ENCODE measurements at regions not wholly inside any gene's neighbourhood (a gene's known extent, or its start where the extent isn't known, plus 50 kb on each side); places are given as distances from the start of the nearest gene placed in this dataset.

- TF ChIP-seq RAD21 (IDR thresholded peaks at IDR 0.05; ENCODE audit: low read depth), result no peak
- TF ChIP-seq CEBPB (IDR thresholded peaks at IDR 0.05), result no peak
Observed at GRCh38 chr11:104661901-104662300, 236.4 kb downstream of the CASP12 start.

- TF ChIP-seq USF1 (IDR thresholded peaks at IDR 0.05), result no peak
- no peak for TF ChIP-seq TCF12 (IDR thresholded peaks at IDR 0.05; ENCODE audit: low read depth)
Observed at GRCh38 chr11:104661471-104661870, 236.8 kb downstream of the CASP12 start.

GRCh38 chr11:104658177-104658576 is 240.1 kb downstream of the CASP12 start:
- TF ChIP-seq REST (IDR thresholded peaks at IDR 0.05; ENCODE audit: low read depth), result no peak
- TF ChIP-seq CEBPB (IDR thresholded peaks at IDR 0.05), result no peak
- TF ChIP-seq ZBTB7A (IDR thresholded peaks at IDR 0.05; ENCODE audit: low read depth), result no peak
- TF ChIP-seq EGR1 (IDR thresholded peaks at IDR 0.05), result no peak
- TF ChIP-seq TEAD4 (IDR thresholded peaks at IDR 0.05), result no peak
- TF ChIP-seq YY1 (IDR thresholded peaks at IDR 0.05; ENCODE audit: low read depth), result no peak
- no peak for TF ChIP-seq MAX (IDR thresholded peaks at IDR 0.05)
- no peak for TF ChIP-seq TAF1 (IDR thresholded peaks at IDR 0.05; ENCODE audit: low read depth)
- no peak for TF ChIP-seq NFIC (IDR thresholded peaks at IDR 0.05)
- TF ChIP-seq USF1 (IDR thresholded peaks at IDR 0.05), result no peak
- no peak for TF ChIP-seq TCF12 (IDR thresholded peaks at IDR 0.05; ENCODE audit: low read depth)
- TF ChIP-seq CREB1 (IDR thresholded peaks at IDR 0.05; ENCODE audit: low read depth), result no peak
- no peak for TF ChIP-seq FOXM1 (IDR thresholded peaks at IDR 0.05; ENCODE audit: borderline replicate concordance, low read depth)
- no peak for TF ChIP-seq EP300 (IDR thresholded peaks at IDR 0.05; ENCODE audit: borderline replicate concordance)

GRCh38 chr11:104657083-104657482 is 241.2 kb downstream of the CASP12 start:
- no peak for TF ChIP-seq CEBPB (IDR thresholded peaks at IDR 0.05)
- no peak for TF ChIP-seq EP300 (IDR thresholded peaks at IDR 0.05; ENCODE audit: borderline replicate concordance)
- TF ChIP-seq TCF12 (IDR thresholded peaks at IDR 0.05; ENCODE audit: low read depth), result no peak
- no peak for TF ChIP-seq USF1 (IDR thresholded peaks at IDR 0.05)
- TF ChIP-seq ZBTB7A (IDR thresholded peaks at IDR 0.05; ENCODE audit: low read depth), result no peak
- TF ChIP-seq RAD21 (IDR thresholded peaks at IDR 0.05; ENCODE audit: low read depth), result no peak
- no peak for TF ChIP-seq MAX (IDR thresholded peaks at IDR 0.05)
- no peak for TF ChIP-seq TAF1 (IDR thresholded peaks at IDR 0.05; ENCODE audit: low read depth)
- no peak for TF ChIP-seq TEAD4 (IDR thresholded peaks at IDR 0.05)
- TF ChIP-seq NFIC (IDR thresholded peaks at IDR 0.05), result no peak
- TF ChIP-seq FOXM1 (IDR thresholded peaks at IDR 0.05; ENCODE audit: borderline replicate concordance, low read depth), result no peak
- TF ChIP-seq CREB1 (IDR thresholded peaks at IDR 0.05; ENCODE audit: low read depth), result no peak
- no peak for TF ChIP-seq EGR1 (IDR thresholded peaks at IDR 0.05)
- TF ChIP-seq REST (IDR thresholded peaks at IDR 0.05; ENCODE audit: low read depth), result no peak
- TF ChIP-seq YY1 (IDR thresholded peaks at IDR 0.05; ENCODE audit: low read depth), result no peak

- no peak for TF ChIP-seq YY1 (IDR thresholded peaks at IDR 0.05; ENCODE audit: low read depth)
Observed at GRCh38 chr11:104655066-104655465, 243.2 kb downstream of the CASP12 start.

- TF ChIP-seq FOXM1 (IDR thresholded peaks at IDR 0.05; ENCODE audit: borderline replicate concordance, low read depth) (no peak), USF1 (IDR thresholded peaks at IDR 0.05) (no peak), ZBTB7A (IDR thresholded peaks at IDR 0.05; ENCODE audit: low read depth) (no peak), MAX (IDR thresholded peaks at IDR 0.05) (no peak), REST (IDR thresholded peaks at IDR 0.05; ENCODE audit: low read depth) (no peak), EP300 (IDR thresholded peaks at IDR 0.05; ENCODE audit: borderline replicate concordance) (no peak), TAF1 (IDR thresholded peaks at IDR 0.05; ENCODE audit: low read depth) (no peak)
Observed at GRCh38 chr11:104654181-104654813, 244.0 kb downstream of the CASP12 start.
